WTC11 (cell line): ENCODE measurements at regions not wholly inside any gene's neighbourhood (a gene's known extent, or its start where the extent isn't known, plus 50 kb on each side); places are given as distances from the start of the nearest gene placed in this dataset.

ENCODE experiments used
- ATAC-seq: fragments of 200-7000 bp; cut with Tn5 transposase; 2 replicates; pipeline ENCODE4 v1.10.0; 2021; ENCODE audit warnings: mild to moderate bottlenecking, moderate library complexity
- CTCF ChIA-PET: fragments of 300-600 bp; sonication (Branson Sonifier 250); formaldehyde crosslinking; loops from one replicate; lab custom pipeline; 2021; ENCODE audit warnings: antibody characterized with exemption; lab: Charles Lee
- POLR2A ChIA-PET: fragments of 350-600 bp; sonication (Branson Sonifier 250); formaldehyde crosslinking; loops from one replicate; lab custom pipeline; 2021; ENCODE audit warnings: antibody characterized with exemption; lab: Charles Lee
- DNase-seq: peaks from one replicate; pipeline ENCODE4 v3.0.0; 2021; ENCODE audit warnings: low spot score
- H3K27ac Mint-ChIP-seq: 2 replicates; pipeline ENCODE4 v1.8.0; 2021; ENCODE audit warnings: mixed read lengths
- H3K27me3 Mint-ChIP-seq: 2 replicates; pipeline ENCODE4 v1.8.0; 2021; ENCODE audit warnings: low read depth, mild to moderate bottlenecking, moderate library complexity, mixed read lengths
- H3K36me3 Mint-ChIP-seq: 2 replicates; pipeline ENCODE4 v1.8.0; 2021; ENCODE audit warnings: mixed read lengths
- H3K4me1 Mint-ChIP-seq: 2 replicates; pipeline ENCODE4 v1.8.0; 2022; ENCODE audit warnings: mixed read lengths
- H3K4me3 Mint-ChIP-seq: 2 replicates; pipeline ENCODE4 v1.8.0; 2021; ENCODE audit warnings: mild to moderate bottlenecking, moderate library complexity, mixed read lengths
- H3K9me3 Mint-ChIP-seq: 2 replicates; pipeline ENCODE4 v1.8.0; 2021; ENCODE audit warnings: mixed read lengths
- AR ChIP-seq: fragments of 250-450 bp; sonication (Bioruptor Pico); IDR thresholded peaks from 2 replicates; pipeline ENCODE4 v1.9.0; 2021; ENCODE audit warnings: mild to moderate bottlenecking
- ATF1 ChIP-seq: sonication (generic); formaldehyde crosslinking; IDR thresholded peaks from 2 replicates; pipeline ENCODE4 v1.8.1; 2023; ENCODE audit warnings: mild to moderate bottlenecking, moderate library complexity, missing genetic modification reagents
- ATF3 ChIP-seq: sonication (generic); formaldehyde crosslinking; conservative IDR thresholded peaks from 2 replicates; pipeline ENCODE4 v1.8.1; 2022; ENCODE audit warnings: mild to moderate bottlenecking, missing genetic modification reagents
- CREB1 ChIP-seq: sonication (generic); formaldehyde crosslinking; IDR thresholded peaks from 2 replicates; pipeline ENCODE4 v1.8.0; 2023; ENCODE audit warnings: mild to moderate bottlenecking, missing genetic modification reagents
- E2F5 ChIP-seq: sonication (generic); formaldehyde crosslinking; IDR thresholded peaks from 2 replicates; pipeline ENCODE4 v1.8.1; 2022; ENCODE audit warnings: mild to moderate bottlenecking, moderate library complexity, missing genetic modification reagents
- ERG ChIP-seq: fragments of 250-450 bp; sonication (Bioruptor Pico); IDR thresholded peaks from 2 replicates; pipeline ENCODE4 v1.8.0; 2021; ENCODE audit warnings: mild to moderate bottlenecking
- FOXP1 ChIP-seq: sonication (generic); formaldehyde crosslinking; IDR thresholded peaks from 2 replicates; pipeline ENCODE4 v1.8.0; 2022; ENCODE audit warnings: missing genetic modification reagents, mild to moderate bottlenecking, moderate library complexity, borderline replicate concordance
- IRF2 ChIP-seq: sonication (generic); formaldehyde crosslinking; IDR thresholded peaks from 2 replicates; pipeline ENCODE4 v1.8.0; 2022; ENCODE audit warnings: low read depth, missing genetic modification reagents, borderline replicate concordance
- JAZF1 ChIP-seq: fragments of 250-450 bp; sonication (Bioruptor Pico); IDR thresholded peaks from 2 replicates; pipeline ENCODE4 v1.9.0; 2021; ENCODE audit warnings: moderate library complexity, mild to moderate bottlenecking, inconsistent platforms
- KAT7 ChIP-seq: sonication (generic); formaldehyde crosslinking; IDR thresholded peaks from 2 replicates; pipeline ENCODE4 v1.8.1; 2023; ENCODE audit warnings: missing genetic modification reagents, mild to moderate bottlenecking, borderline replicate concordance
- MLX ChIP-seq: sonication (generic); formaldehyde crosslinking; IDR thresholded peaks from 2 replicates; pipeline ENCODE4 v1.8.1; 2023; ENCODE audit warnings: mild to moderate bottlenecking, missing genetic modification reagents, moderate library complexity
- MXD4 ChIP-seq: fragments of 250-450 bp; sonication (Bioruptor Pico); IDR thresholded peaks from 2 replicates; pipeline ENCODE4 v1.8.0; 2021; ENCODE audit warnings: mild to moderate bottlenecking, moderate library complexity, borderline replicate concordance
- MYBL2 ChIP-seq: sonication (generic); formaldehyde crosslinking; IDR thresholded peaks from 2 replicates; pipeline ENCODE4 v1.8.1; 2023; ENCODE audit warnings: mild to moderate bottlenecking, moderate library complexity, missing genetic modification reagents
- NFE2L1 ChIP-seq: sonication (generic); formaldehyde crosslinking; IDR thresholded peaks from 2 replicates; pipeline ENCODE4 v1.8.1; 2023; ENCODE audit warnings: missing genetic modification reagents
- NR1H2 ChIP-seq: sonication (generic); formaldehyde crosslinking; IDR thresholded peaks from 2 replicates; pipeline ENCODE4 v1.9.0; 2021; ENCODE audit warnings: mild to moderate bottlenecking, moderate library complexity, missing genetic modification reagents
- NR3C1 ChIP-seq: sonication (generic); formaldehyde crosslinking; conservative IDR thresholded peaks from 2 replicates; pipeline ENCODE4 v1.8.1; 2023; ENCODE audit warnings: low read depth, mild to moderate bottlenecking, missing genetic modification reagents
- SMAD3 ChIP-seq: sonication (generic); formaldehyde crosslinking; IDR thresholded peaks from 2 replicates; pipeline ENCODE4 v1.8.0; 2022; ENCODE audit warnings: missing genetic modification reagents, mild to moderate bottlenecking, borderline replicate concordance
- TP53 ChIP-seq: sonication (generic); formaldehyde crosslinking; IDR thresholded peaks from 2 replicates; pipeline ENCODE4 v1.8.1; 2023; ENCODE audit warnings: mild to moderate bottlenecking, missing genetic modification reagents
- ZNF138 ChIP-seq: sonication (generic); formaldehyde crosslinking; conservative IDR thresholded peaks from 2 replicates; pipeline ENCODE4 v1.8.1; 2022; ENCODE audit warnings: mild to moderate bottlenecking, moderate library complexity, missing genetic modification reagents
- ZNF219 ChIP-seq: sonication (generic); formaldehyde crosslinking; IDR thresholded peaks from 2 replicates; pipeline ENCODE4 v1.8.0; 2023; ENCODE audit warnings: missing genetic modification reagents, mild to moderate bottlenecking, borderline replicate concordance
- ZNF425 ChIP-seq: fragments of 250-450 bp; sonication (Bioruptor Pico); conservative IDR thresholded peaks from 2 replicates; pipeline ENCODE4 v1.9.0; 2021; ENCODE audit warnings: mild to moderate bottlenecking
- ZNF512 ChIP-seq: sonication (generic); formaldehyde crosslinking; IDR thresholded peaks from 2 replicates; pipeline ENCODE4 v1.8.1; 2022; ENCODE audit warnings: missing genetic modification reagents, borderline replicate concordance

GRCh38 chr2:122885436-122885835, 1130.0 kb downstream of the TSN start:
- ChIA-PET POLR2A (no interaction called here), CTCF (no interaction called here)
- Mint-ChIP-seq H3K27me3 (no peaks in the 10 kb centered on the region), H3K27ac (no peak overlapping the region), H3K4me3 (no peak overlapping the region), H3K36me3 (no peaks in the 10 kb centered on the region), H3K4me1 (0 out of 2 replicates have a peak, but pooled peaks cover 4% of the 10 kb centered on the region), H3K9me3 (no peaks in the 10 kb centered on the region)
- ATAC-seq, result no peak
- TF ChIP-seq MYBL2 (CRISPR knock-in tag) (no peak), ZNF512 (CRISPR knock-in tag) (no peak), ERG (CRISPR knock-in tag) (no peak), MXD4 (CRISPR knock-in tag) (no peak), NFE2L1 (CRISPR knock-in tag) (no peak), ZNF138 (CRISPR knock-in tag) (no peak), E2F5 (no peak), ATF1 (CRISPR knock-in tag) (no peak), KAT7 (no peak)
- no peak for DNase-seq

GRCh38 chr2:122886479-122887145, 1131.2 kb downstream of the TSN start:
- ChIA-PET CTCF (no interaction called here), POLR2A (no interaction called here)
- Mint-ChIP-seq H3K36me3 (no peaks in the 10 kb centered on the region), H3K27me3 (no peaks in the 10 kb centered on the region), H3K4me1 (0 out of 2 replicates have a peak, but pooled peaks cover 4% of the 10 kb centered on the region), H3K4me3 (no peak overlapping the region), H3K27ac (0 out of 2 replicates have a peak overlapping the region, but pooled peaks have one; percentile 16), H3K9me3 (no peaks in the 10 kb centered on the region)
- DNase-seq (no peak), ATAC-seq (peak; percentile 86)
- no peak for TF ChIP-seq NR3C1 (CRISPR knock-in tag)
- TF ChIP-seq ATF3 (CRISPR knock-in tag), result no peak
- no peak for TF ChIP-seq TP53

GRCh38 chr2:122899614-122900013, 1125.5 kb upstream of the CNTNAP5 start:
- Mint-ChIP-seq H3K27me3 (no peaks in the 10 kb centered on the region), H3K4me1 (no peaks in the 10 kb centered on the region), H3K9me3 (peaks cover 24% of the 10 kb centered on the region), H3K27ac (no peak overlapping the region), H3K4me3 (no peak overlapping the region), H3K36me3 (no peaks in the 10 kb centered on the region)
- ATAC-seq (no peak), DNase-seq (no peak)
- POLR2A ChIA-PET, result no interaction called here
- CTCF ChIA-PET, result no interaction called here
- TF ChIP-seq ZNF219 (no peak), MLX (CRISPR knock-in tag) (no peak), JAZF1 (CRISPR knock-in tag) (no peak), SMAD3 (CRISPR knock-in tag) (no peak), CREB1 (CRISPR knock-in tag) (no peak), ATF3 (CRISPR knock-in tag) (no peak), IRF2 (CRISPR knock-in tag) (no peak), FOXP1 (CRISPR knock-in tag) (no peak), ZNF425 (CRISPR knock-in tag) (no peak), AR (CRISPR knock-in tag) (no peak), NR1H2 (CRISPR knock-in tag) (no peak)
